ENCODE measurements at regions not wholly inside any gene's neighbourhood (a gene's known extent, or its start where the extent isn't known, plus 50 kb on each side); places are given as distances from the start of the nearest gene placed in this dataset.

DNA sequence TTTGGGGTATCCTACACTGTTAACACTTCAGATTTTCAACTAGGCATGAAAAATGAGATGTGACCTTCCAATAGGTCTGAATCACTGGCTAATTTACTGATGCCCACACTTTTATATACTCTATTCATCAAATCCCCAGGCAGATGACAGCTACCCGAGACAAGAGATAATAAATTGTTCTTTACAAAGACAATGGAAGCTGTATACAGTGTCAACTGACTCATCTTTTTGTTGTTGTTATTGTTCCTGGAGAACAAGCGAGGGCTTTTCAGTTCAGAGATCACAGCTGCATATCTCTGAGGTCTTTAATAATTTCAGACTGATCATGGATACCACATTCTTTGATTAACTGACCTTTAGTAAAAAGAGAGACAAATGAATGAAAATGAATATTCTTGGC is 228.9 kb downstream of the SDHAF3 start:
- Histone ChIP-seq H3K36me3 (replicated peaks) (no peaks in the 10 kb centered on the region), H3K4me3 (ENCODE audit: low read depth, low read length) (no peak overlapping the region), H3K27me3 (replicated peaks) (no peaks in the 10 kb centered on the region), H3K27ac (no peak overlapping the region)
- TF ChIP-seq, protein P1, sequence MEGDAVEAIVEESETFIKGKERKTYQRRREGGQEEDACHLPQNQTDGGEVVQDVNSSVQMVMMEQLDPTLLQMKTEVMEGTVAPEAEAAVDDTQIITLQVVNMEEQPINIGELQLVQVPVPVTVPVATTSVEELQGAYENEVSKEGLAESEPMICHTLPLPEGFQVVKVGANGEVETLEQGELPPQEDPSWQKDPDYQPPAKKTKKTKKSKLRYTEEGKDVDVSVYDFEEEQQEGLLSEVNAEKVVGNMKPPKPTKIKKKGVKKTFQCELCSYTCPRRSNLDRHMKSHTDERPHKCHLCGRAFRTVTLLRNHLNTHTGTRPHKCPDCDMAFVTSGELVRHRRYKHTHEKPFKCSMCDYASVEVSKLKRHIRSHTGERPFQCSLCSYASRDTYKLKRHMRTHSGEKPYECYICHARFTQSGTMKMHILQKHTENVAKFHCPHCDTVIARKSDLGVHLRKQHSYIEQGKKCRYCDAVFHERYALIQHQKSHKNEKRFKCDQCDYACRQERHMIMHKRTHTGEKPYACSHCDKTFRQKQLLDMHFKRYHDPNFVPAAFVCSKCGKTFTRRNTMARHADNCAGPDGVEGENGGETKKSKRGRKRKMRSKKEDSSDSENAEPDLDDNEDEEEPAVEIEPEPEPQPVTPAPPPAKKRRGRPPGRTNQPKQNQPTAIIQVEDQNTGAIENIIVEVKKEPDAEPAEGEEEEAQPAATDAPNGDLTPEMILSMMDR (IDR thresholded peaks at IDR 0.05; ENCODE audit: low read depth, low read length, missing control alignments), result no peak
- no peak for DNase-seq
- in situ Hi-C loops (cut with HindIII; ENCODE audit: low pct_ligation_motif_present, low sequenced_read_pairs), result no loop called here

DNA sequence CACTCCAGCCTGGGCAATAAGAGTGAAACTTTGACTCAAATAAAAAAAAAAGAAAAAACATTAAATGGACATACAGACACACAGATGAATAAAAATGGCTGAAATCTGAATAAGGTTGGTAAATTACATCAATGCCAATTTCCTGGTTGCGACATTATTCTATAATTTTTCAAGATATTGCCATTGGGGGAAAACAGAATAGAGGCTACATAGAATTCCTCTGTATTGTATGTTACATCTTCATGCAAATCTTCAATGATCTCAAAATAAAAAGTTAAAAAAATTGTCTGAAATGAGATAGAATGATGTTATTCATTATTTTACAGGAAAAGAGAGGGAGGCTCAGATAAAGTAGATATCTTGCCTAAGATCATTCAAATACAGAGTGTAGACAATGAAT is 234.0 kb downstream of the SDHAF3 start:
- TF ChIP-seq, protein P1 (IDR thresholded peaks at IDR 0.05; ENCODE audit: low read depth, low read length, missing control alignments), result no peak
- in situ Hi-C loops (cut with HindIII; ENCODE audit: low pct_ligation_motif_present, low sequenced_read_pairs), result no loop called here
- H3K27ac ChIP-seq, result no peak overlapping the region

DNA sequence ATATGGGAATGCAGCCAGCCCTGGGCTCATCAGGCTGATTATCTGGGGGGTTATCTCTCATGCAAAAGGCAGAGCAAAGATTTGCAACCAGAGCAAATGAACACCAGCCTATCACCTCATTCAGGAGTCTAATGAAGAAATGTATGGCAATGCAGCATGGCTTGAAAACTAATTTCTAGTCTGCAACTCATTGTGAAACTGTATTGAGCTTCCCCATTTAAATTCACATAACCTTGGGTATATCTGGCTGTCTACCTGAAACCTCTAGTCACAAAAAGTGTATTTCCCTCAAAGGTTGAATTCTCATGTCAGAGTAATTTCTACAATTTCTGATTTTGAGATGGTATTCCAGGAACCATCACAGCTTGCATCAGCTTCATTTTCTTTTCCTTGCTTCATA is 240.0 kb downstream of the SDHAF3 start:
- Histone ChIP-seq H3K27me3 (replicated peaks) (no peaks in the 10 kb centered on the region), H3K27ac (no peak overlapping the region)
- TF ChIP-seq, protein P1 (IDR thresholded peaks at IDR 0.05; ENCODE audit: low read depth, low read length, missing control alignments), result no peak

More for the DNA sequence above, 234.0 kb downstream of the SDHAF3 start:
- no peak overlapping the region for H3K4me3 ChIP-seq (ENCODE audit: low read depth, low read length)
- no peak for DNase-seq
- H3K36me3 ChIP-seq (replicated peaks), result no peaks in the 10 kb centered on the region
- H3K27me3 ChIP-seq (replicated peaks), result no peaks in the 10 kb centered on the region

DNA sequence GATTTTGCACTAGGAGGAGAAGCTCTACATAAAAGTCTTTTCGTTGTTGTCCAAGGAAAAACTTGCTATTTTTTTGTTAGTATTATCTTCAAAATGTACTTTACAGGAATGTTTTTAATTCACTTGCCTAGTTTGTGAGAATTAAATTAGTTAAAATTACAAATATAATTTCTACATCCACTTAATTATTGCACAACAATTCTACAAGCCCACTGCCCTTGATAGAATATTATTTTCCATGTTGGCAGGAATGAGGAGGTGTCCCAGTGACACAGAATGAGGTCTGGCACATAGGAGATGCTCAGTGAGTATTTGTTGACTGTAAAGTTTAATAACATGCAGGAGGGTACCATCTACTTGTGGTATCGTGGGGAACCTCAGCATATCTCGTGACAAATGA is 255.4 kb downstream of the SDHAF3 start:
- Histone ChIP-seq H3K36me3 (replicated peaks) (no peaks in the 10 kb centered on the region), H3K27me3 (replicated peaks) (no peaks in the 10 kb centered on the region), H3K27ac (no peak overlapping the region), H3K4me3 (ENCODE audit: low read depth, low read length) (no peak overlapping the region)
- in situ Hi-C loops (cut with HindIII; ENCODE audit: low pct_ligation_motif_present, low sequenced_read_pairs), result no loop called here
- no peak for DNase-seq
- TF ChIP-seq, protein P1 (IDR thresholded peaks at IDR 0.05; ENCODE audit: low read depth, low read length, missing control alignments), result no peak

More for the DNA sequence above, 240.0 kb downstream of the SDHAF3 start:
- Histone ChIP-seq H3K36me3 (replicated peaks) (no peaks in the 10 kb centered on the region), H3K4me3 (ENCODE audit: low read depth, low read length) (no peak overlapping the region)
- DNase-seq, result no peak
- in situ Hi-C loops (cut with HindIII; ENCODE audit: low pct_ligation_motif_present, low sequenced_read_pairs), result no loop called here

DNA sequence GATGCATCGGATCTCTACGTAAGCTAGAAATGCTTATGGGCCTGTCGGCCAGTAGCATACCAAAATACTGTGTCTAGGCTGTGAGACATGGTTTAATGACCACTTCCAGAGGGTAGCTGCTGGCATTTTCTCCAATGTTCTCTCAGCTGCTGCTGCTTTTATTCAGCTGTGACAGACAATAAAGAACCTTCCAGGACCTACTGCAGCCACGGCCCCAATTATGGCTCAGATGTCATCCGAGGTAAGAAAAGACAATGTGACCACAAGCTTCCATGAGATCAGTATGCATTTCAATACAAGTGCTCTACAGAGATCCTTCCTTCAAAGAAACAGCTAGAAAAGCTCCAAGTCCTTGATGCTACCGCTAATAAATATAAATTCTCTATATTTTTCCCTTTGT is 256.2 kb downstream of the SDHAF3 start:
- no peak for DNase-seq
- Histone ChIP-seq H3K4me3 (ENCODE audit: low read depth, low read length) (no peak overlapping the region), H3K36me3 (replicated peaks) (no peaks in the 10 kb centered on the region), H3K27ac (no peak overlapping the region), H3K27me3 (replicated peaks) (no peaks in the 10 kb centered on the region)
- in situ Hi-C loops (cut with HindIII; ENCODE audit: low pct_ligation_motif_present, low sequenced_read_pairs), result no loop called here
- TF ChIP-seq, protein P1 (IDR thresholded peaks at IDR 0.05; ENCODE audit: low read depth, low read length, missing control alignments), result no peak

DNA sequence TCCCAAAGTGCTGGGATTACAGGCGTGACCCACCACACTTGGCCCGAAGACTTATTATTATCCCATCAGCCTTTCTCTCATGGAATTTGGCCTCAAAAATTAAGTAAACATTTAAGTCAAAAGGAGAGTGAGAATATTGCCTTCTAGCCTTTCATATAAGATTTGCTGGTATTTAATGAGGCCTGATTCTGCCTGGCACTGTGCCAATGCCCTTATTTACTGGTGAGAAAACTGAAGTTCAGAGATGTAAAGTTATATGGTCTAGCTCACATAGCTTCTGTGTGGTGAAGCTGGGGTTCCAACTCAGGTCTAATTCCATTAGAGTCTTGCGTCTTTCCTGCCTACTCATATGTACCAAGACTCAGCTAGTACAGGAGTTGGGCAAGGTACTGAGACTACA is 260.2 kb downstream of the SDHAF3 start:
- in situ Hi-C loops (cut with HindIII; ENCODE audit: low pct_ligation_motif_present, low sequenced_read_pairs), result no loop called here
- no peak for DNase-seq
- H3K27me3 ChIP-seq (replicated peaks), result no peaks in the 10 kb centered on the region
- H3K36me3 ChIP-seq (replicated peaks), result no peaks in the 10 kb centered on the region
- no peak overlapping the region for H3K27ac ChIP-seq
- TF ChIP-seq, protein P1 (IDR thresholded peaks at IDR 0.05; ENCODE audit: low read depth, low read length, missing control alignments), result no peak
- H3K4me3 ChIP-seq (ENCODE audit: low read depth, low read length), result no peak overlapping the region

All from brain microvascular endothelial cell (primary cell).